VCaP (cell line): ENCODE measurements at regions not wholly inside any gene's neighbourhood (a gene's known extent, or its start where the extent isn't known, plus 50 kb on each side); places are given as distances from the start of the nearest gene placed in this dataset.
"Not testable (repeated sequence)": the region's sequence is repeated elsewhere in the genome, so short reads cannot be mapped to it uniquely, and the experiment has no call there.

ENCODE experiments used
- H3K27ac ChIP-seq: fragments of 450-650 bp; 2 replicates; pipeline ENCODE4 v1.5.1; 2017
- TF ChIP-seq, protein P1 (sequence below): fragments of 450-650 bp; conservative IDR thresholded peaks from 2 replicates; pipeline ENCODE4 v1.5.1; 2017; ENCODE audit warnings: mild to moderate bottlenecking, moderate library complexity

DNA sequence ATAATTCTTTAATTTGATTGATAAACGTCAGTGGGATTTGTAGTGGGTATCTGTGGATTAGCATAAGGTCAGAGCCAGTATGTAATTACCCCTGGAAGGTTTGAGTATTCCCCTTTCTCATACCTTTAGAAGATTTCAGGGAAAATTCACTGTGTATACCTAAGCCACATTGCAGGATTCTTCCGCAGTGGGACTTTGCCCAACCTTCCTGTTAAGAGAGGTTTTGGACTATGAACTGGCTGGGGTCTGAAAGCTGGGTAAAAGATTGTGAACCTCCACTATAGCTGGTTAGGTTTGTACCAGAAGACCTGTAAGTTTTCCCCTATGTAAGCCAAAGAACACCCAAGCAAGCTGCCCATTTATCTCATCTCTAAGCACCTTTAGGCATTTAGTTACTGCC is 150.2 kb downstream of the TTC6 start:
- H3K27ac ChIP-seq, result no peak overlapping the region
- TF ChIP-seq, protein P1, sequence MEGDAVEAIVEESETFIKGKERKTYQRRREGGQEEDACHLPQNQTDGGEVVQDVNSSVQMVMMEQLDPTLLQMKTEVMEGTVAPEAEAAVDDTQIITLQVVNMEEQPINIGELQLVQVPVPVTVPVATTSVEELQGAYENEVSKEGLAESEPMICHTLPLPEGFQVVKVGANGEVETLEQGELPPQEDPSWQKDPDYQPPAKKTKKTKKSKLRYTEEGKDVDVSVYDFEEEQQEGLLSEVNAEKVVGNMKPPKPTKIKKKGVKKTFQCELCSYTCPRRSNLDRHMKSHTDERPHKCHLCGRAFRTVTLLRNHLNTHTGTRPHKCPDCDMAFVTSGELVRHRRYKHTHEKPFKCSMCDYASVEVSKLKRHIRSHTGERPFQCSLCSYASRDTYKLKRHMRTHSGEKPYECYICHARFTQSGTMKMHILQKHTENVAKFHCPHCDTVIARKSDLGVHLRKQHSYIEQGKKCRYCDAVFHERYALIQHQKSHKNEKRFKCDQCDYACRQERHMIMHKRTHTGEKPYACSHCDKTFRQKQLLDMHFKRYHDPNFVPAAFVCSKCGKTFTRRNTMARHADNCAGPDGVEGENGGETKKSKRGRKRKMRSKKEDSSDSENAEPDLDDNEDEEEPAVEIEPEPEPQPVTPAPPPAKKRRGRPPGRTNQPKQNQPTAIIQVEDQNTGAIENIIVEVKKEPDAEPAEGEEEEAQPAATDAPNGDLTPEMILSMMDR, result no peak

DNA sequence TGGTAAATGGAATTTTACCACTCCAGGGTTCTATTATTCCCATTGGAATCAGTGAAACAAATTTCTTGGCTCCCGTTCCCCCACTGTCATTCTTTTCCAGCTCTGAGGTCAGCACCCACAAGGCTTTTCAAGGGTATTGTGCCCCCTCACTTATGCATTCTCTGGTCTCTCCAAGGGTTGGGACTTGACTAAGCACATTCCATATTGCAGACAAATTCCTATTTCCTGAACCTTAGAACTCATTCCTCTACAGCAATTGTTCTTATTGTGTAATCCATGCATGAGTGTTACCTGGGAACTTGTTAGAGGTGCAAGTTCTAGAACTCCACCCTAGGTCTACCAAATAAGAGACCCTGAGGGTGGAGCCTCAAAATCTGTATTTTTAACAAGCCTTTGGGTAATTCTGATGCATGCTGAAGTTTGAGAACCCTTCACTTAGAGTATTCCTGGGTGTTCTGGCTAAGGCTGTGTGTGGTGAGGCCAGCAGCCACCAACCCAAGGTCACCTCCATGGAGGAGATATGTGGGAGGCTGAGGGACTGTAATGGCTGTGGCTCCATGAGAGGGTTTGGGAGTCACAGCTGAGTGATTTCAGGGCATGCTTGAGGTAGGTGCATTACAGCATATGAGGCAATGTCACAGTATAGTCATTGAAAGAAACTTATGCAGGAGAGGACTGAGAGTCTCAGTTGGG is 150.9 kb downstream of the TTC6 start:
- H3K27ac ChIP-seq, result no peak overlapping the region
- TF ChIP-seq, protein P1, result no peak

DNA sequence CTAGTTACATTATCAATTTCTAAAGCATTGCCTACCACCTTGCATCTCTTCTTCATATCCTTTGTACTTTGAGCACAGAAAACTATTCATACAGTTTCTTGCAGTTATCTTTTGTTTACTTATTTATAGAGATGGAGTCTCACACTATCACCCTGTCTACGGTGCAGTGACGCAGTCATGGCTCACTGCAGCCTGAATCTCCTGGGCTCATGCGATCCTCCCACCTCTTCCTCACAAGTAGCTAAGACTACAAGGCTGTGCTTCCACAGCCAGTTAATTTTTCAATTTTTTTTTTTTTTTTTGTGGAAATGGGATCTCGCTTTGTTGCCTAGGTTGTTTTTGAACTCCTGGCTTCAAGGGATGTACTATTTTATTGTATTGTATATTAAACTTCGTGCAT is 158.0 kb downstream of the TTC6 start:
- H3K27ac ChIP-seq, result no peak overlapping the region
- TF ChIP-seq, protein P1, result no peak

DNA sequence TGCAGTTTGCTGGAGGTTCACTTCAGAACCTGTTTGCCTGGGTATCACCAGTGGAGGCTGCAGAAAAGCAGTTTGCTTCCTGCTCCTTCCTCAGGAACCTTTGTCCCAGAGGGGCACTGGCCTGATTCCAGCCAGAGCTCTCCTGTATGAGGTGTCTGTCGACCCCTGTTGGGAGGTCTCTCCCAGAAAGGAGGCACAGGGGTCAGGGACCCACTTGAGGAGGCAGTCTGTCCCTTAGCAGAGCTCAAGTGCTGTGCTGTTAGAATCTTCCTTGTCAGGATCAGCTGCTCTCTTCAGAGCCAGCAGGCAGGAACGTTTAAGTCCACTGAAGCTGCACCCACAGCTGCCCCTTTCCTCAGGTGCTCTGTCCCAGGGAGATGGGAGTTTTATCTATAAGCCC is 164.8 kb downstream of the TTC6 start:
- not testable (repeated sequence) for H3K27ac ChIP-seq

DNA sequence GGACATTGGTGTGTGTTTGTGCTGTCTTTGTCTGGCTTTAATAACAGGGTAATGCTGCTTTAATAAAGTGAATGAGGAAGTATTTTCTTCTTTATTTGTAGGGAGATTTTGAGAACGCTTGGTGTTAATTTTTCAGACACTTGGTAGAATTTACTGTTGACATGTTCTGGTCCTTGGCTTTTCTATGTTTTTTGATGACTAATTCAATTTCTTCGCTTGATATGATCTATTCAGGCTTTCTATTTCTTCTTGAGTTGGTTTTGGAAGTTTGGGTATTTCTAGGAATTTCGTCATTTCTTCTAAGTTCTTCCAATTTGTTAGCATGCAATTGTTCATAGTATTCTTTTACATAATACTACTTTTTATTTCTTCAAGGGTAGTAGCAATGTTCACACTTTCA is 167.8 kb downstream of the TTC6 start:
- TF ChIP-seq, protein P1, result no peak
- no peak overlapping the region for H3K27ac ChIP-seq

DNA sequence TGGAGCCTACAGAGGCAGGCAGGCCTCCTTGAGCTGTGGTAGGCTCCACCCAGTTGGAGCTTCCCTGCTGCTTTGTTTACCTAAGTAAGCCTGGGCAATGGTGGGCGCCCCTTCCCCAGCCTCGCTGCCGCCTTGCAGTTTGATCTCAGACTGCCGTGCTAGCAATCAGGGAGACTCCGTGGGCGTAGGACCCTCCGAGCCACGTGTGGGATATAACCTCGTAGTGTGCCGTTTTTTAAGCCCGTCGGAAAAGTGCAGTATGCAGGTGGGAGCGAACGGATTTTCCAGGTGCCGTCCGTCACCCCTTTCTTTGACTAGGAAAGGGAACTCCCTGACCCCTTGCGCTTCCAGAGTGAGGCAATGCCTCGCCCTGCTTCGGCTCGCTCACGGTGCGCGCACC is 176.9 kb downstream of the TTC6 start:
- not testable (repeated sequence) for H3K27ac ChIP-seq

DNA sequence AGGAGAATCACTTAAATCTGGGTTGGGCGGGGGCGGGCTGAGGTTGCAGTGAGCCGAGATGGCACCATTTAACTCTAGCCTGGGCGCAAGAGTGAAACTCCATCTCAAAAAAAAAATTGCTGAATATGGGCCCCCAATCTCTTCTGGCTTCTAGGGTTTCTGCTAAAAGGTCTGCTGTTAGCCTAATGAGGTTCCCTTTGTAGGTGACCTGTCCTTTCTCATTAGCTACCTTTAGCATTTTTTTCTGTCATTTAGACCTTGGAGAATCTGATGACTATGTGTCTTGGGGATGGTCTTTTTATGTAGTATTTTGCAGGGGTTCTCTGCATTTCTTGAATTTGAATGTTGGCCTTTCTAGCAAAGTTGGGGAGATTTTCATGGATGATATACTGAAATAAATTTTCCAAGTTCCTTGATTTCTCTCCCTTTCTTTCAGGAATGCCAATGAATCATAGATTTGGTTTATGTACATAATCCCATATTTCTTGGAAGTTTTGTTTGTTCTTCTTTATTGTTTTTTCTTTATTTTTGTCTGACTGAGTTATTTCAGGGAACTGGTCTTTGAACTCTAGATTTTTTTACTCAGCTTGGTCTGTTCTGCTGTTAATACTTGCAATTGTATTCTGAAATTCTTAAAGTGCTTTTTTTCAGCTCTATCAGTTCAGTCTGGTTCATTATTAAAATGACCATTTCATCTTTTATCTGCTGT is 181.5 kb downstream of the TTC6 start:
- no peak overlapping the region for H3K27ac ChIP-seq
- TF ChIP-seq, protein P1, result no peak

DNA sequence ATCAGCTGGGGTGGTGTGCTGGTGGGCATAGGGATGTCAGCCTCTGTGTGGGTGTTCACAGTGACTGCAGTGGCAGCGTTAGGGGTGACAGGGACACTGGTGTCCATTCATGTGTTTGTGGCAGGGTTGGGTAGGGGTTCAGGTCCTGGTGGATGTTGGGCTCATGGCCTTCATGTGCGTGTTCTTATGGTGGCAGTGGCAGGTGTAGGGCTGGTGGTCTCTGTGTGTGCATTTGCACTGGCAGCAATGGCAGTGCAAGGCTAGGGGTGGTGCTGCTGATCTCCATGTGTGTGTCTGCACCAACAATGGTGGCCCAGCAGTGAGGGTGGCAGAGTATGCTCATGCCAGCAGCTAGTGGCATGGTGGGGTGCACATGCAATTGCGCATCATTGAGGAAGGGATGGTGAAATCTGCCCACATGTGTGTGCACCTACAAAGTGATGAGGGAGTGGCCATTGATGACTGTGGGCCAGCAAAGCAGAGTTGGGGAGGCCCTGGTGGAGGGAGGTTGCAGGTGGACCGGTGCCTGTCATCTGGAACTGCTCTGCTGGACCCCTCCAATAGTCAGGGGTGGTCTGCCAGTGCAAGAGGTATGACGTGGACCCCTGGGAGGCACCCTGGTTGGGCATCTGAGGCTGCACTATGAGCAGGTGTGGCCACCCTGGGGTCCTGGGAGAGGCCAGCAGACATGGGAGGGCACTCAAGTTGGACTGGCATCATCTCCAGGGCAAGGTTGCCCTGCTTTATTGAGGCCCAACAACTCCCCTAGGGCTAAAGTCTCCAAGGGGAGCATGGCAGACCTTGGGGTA is 182.9 kb downstream of the TTC6 start:
- no peak overlapping the region for H3K27ac ChIP-seq
- TF ChIP-seq, protein P1, result no peak
